Activated naive CD4-positive, alpha-beta T cell treated with anti-CD3 and anti-CD28 coated beads, Interleukin-2, amount 50 U/mL, for 72 hours (primary cell): ENCODE measurements at regions not wholly inside any gene's neighbourhood (a gene's known extent, or its start where the extent isn't known, plus 50 kb on each side); places are given as distances from the start of the nearest gene placed in this dataset.
A peak's percentile ranks its signal among the peaks of the same experiment; 100 is the strongest.

ENCODE experiments used
- ATAC-seq, 2 donors: fragments of 150-1000 bp; cut with Tn5 transposase; 2 replicates each; pipeline ENCODE4 v1.10.0; 2021; ENCODE audit warnings: mild to moderate bottlenecking in 2 of 2, moderate library complexity in 2 of 2
- DNase-seq, 2 donors: peaks; one replicate each; pipeline ENCODE4 v3.0.0; 2021 to 2022; ENCODE audit warnings: low spot score in 2 of 2
- H3K27ac Mint-ChIP-seq, 2 donors: one replicate each; pipeline ENCODE4 v1.8.0; 2022; ENCODE audit warnings: mild to moderate bottlenecking in 2 of 2, mixed read lengths in 2 of 2
- H3K36me3 Mint-ChIP-seq, 2 donors: one replicate each; pipeline ENCODE4 v1.8.0; 2022; ENCODE audit warnings: mixed read lengths in 2 of 2
- H3K9me3 Mint-ChIP-seq, 2 donors: one replicate each; pipeline ENCODE4 v1.8.0; 2022; ENCODE audit warnings: mixed read lengths in 2 of 2

DNA sequence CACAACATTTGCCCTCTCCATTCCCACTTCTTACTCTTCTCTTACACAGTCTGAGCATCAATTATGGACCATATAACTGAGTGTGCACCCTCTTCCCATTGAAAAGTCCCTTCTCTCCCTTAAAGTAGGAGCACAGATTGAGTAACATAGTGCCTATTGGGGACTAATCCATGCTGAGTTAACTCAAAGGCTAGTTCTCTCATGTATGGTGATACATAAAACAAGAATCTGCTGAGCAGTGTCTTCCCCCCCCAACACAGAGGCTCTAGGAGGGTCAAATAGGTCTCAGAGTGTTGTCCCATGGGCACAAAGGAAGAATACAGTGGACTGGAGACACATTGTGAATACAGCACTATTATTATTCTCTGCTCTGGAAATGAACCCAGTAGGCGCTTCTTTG, 274.6 kb upstream of the BOD1L1 start:
- DNase-seq (no peak), ATAC-seq (no peak)
- Mint-ChIP-seq H3K9me3 (no peaks in the 10 kb centered on the region), H3K36me3 (no peaks in the 10 kb centered on the region), H3K27ac (no peak overlapping the region)

DNA sequence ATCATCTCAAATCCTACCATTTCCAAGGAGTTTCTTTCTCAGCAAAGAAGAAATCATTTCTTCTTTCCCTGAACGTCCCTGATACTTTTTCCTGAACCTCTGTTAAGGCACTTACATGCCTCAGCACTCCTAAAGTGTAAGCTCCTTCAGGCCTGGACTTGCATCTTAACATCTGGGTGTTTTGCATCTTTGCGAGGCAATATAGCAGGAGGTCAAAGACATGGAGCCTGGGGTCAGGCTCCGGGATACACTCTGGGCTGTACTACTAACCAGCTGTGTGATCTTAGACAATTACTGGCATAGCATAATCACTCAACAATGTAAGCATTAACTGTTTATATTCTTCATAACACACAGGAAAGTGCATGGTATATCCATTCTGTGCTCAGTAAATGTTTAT, 275.5 kb upstream of the BOD1L1 start:
- H3K27ac Mint-ChIP-seq: no peak overlapping the region
- H3K36me3 Mint-ChIP-seq: no peaks in the 10 kb centered on the region
- ATAC-seq (no peak), DNase-seq (no peak)
- no peaks in the 10 kb centered on the region for H3K9me3 Mint-ChIP-seq

DNA sequence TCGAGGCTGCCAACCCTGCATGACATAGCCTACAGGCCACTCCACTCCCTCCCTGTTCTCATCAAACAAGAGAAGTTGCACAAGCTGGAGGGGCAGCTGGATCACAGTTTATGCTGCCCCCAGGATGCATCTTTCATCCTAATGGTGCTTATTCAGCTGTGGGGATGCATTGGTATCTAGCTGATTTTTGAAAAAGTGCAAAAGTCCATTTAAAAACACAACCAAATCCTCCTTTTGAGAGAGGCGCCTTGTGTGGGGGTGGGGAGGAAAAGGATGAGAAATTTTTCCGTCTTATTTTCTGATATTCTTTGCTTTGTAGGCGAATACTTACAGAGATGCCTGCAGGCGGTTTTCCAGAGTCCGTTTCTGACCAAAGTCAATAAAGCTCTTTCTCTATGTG, 276.4 kb upstream of the BOD1L1 start:
- no peak for DNase-seq
- Mint-ChIP-seq H3K36me3 (no peaks in the 10 kb centered on the region), H3K27ac (no peak overlapping the region), H3K9me3 (no peaks in the 10 kb centered on the region)
- no peak for ATAC-seq

DNA sequence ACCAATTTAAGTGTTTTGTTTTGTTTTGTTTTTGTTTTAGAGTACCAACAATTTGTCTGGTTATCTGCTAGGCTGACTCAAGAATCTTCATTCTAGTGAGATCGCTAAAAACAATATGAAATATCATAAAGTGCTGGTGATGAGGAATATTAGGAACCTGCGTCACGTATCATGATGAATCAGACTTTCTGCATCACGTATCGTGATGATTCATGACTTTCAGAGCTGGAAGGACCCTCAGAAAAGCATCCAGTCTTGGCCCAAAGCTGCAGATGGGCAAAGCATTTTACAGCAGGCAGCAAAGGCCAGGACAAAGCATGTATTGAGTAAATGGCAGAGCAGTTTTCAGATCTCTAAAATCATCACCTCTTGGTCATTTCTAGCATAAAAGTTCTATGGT, 278.0 kb upstream of the BOD1L1 start:
- no peaks in the 10 kb centered on the region for H3K36me3 Mint-ChIP-seq
- no peak overlapping the region for H3K27ac Mint-ChIP-seq
- H3K9me3 Mint-ChIP-seq: no peaks in the 10 kb centered on the region
- ATAC-seq (peak in 1 of 2 donors; percentile 46), DNase-seq (no peak)

- no peak for DNase-seq
- Mint-ChIP-seq H3K27ac (no peak overlapping the region), H3K36me3 (no peaks in the 10 kb centered on the region), H3K9me3 (no peaks in the 10 kb centered on the region)
- peak in 1 of 2 donors; percentile 51 for ATAC-seq
Measured at GRCh38 chr4:13906727-13907126, 279.2 kb upstream of the BOD1L1 start.

DNA sequence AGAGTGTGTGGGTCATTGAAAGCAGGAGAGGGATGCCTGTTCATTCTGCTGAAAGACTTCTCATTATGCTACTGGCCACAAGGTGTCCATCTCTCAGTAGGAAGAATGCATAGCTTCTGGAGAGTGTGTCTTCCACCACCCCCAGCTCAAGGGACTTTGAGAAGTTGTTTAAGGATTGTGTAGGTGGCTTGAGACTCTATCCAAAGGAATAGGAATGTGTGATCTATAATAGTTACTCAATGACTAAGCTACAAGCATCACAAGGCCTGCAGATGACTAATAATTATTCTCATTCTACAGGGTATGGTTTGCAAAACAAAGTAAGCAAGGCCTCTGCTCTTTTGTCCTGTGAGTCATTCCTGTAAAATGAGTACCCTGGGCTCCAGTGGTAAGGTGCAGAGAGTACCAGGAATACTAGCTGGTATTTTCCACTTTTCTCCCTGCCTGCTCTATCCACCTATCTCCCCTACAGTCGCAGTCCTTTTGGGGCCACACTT, 279.8 kb upstream of the BOD1L1 start:
- DNase-seq (no peak), ATAC-seq (peak; percentile 44 to 87)
- H3K27ac Mint-ChIP-seq: no peak overlapping the region
- H3K9me3 Mint-ChIP-seq: no peaks in the 10 kb centered on the region
- no peaks in the 10 kb centered on the region for H3K36me3 Mint-ChIP-seq

- Mint-ChIP-seq H3K27ac (no peak overlapping the region), H3K36me3 (no peaks in the 10 kb centered on the region), H3K9me3 (no peaks in the 10 kb centered on the region)
- no peak for ATAC-seq
- no peak for DNase-seq
Measured at GRCh38 chr4:13908455-13908854, 280.9 kb upstream of the BOD1L1 start.

- no peak for ATAC-seq
- H3K36me3 Mint-ChIP-seq: no peaks in the 10 kb centered on the region
- no peak for DNase-seq
- H3K27ac Mint-ChIP-seq: no peak overlapping the region
- H3K9me3 Mint-ChIP-seq: no peaks in the 10 kb centered on the region
Measured at GRCh38 chr4:13910556-13910955, 283.0 kb upstream of the BOD1L1 start.

DNA sequence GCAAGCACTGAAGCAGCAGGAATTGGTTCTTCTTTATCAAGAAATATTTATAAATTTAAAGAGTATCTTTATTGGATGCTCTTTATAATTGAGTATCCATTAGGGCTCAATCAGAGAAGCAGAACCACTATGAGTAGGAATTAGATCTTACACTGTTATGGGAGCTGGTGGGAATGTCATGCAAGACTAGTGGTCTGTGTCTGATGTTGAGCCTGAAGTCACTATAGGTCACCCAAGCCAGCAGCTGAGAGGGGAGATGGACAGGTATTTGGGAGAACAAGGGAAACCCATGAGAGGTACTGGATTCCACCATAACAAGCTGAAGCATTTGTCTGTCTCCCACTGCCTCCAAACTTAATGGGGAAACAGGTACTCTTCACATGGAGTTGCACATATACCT, 283.7 kb upstream of the BOD1L1 start:
- H3K36me3 Mint-ChIP-seq: no peaks in the 10 kb centered on the region
- ATAC-seq: no peak

GRCh38 chr4:13912436-13912925, 285.0 kb upstream of the BOD1L1 start:
- no peak overlapping the region for H3K27ac Mint-ChIP-seq
- ATAC-seq (no peak), DNase-seq (no peak)
- H3K9me3 Mint-ChIP-seq: no peaks in the 10 kb centered on the region
- no peaks in the 10 kb centered on the region for H3K36me3 Mint-ChIP-seq

More for the DNA sequence above, 283.7 kb upstream of the BOD1L1 start:
- no peak for DNase-seq
- Mint-ChIP-seq H3K27ac (no peak overlapping the region), H3K9me3 (no peaks in the 10 kb centered on the region)

DNA sequence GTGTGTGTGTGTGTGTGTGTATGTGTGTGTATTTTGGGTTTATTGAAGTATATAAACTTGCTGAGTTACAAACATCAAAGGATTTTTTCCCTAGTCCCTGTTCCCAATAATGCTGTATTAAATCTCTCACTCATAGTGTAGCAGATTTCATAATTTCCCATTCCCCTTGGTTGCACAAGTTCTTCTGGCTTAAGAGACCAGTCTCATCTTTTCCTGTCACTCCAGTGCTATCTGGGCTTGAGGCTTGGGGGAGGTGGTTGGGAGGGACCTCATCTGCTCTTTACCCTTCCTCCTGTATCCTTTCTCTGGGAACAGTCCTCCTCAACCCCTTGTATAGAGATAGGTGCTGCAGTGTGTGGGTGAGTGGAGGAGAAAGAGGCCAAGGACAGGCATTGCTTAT, 285.4 kb upstream of the BOD1L1 start:
- H3K9me3 Mint-ChIP-seq: no peaks in the 10 kb centered on the region
- no peak overlapping the region for H3K27ac Mint-ChIP-seq
- no peak for DNase-seq
- no peaks in the 10 kb centered on the region for H3K36me3 Mint-ChIP-seq
- no peak for ATAC-seq

GRCh38 chr4:13917015-13917414, 289.5 kb upstream of the BOD1L1 start:
- no peak for ATAC-seq
- Mint-ChIP-seq H3K36me3 (no peaks in the 10 kb centered on the region), H3K9me3 (no peaks in the 10 kb centered on the region), H3K27ac (no peak overlapping the region)
- DNase-seq: no peak

DNA sequence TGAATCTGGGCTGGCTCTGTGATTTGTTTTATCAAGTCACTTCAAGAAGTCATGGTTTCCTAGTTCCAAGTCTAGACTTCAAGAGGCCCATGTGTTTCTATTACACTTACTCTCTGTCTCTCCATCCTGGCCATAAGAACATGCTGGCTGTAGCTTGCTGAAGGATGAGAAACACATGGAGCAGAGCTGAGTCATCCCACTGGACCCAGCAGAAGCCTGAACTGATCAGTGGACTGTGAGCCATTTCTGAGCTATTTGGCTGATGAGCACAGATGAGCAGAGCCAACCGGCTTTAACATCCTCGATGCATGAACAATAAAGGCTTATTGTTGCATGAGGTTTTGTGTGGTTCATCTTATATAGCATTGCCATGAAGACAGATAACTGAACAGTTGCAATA, 290.6 kb upstream of the BOD1L1 start:
- H3K36me3 Mint-ChIP-seq: no peaks in the 10 kb centered on the region
- ATAC-seq (no peak), DNase-seq (no peak)
- no peaks in the 10 kb centered on the region for H3K9me3 Mint-ChIP-seq
- no peak overlapping the region for H3K27ac Mint-ChIP-seq

GRCh38 chr4:13918991-13919441, 291.5 kb upstream of the BOD1L1 start:
- no peaks in the 10 kb centered on the region for H3K36me3 Mint-ChIP-seq
- H3K9me3 Mint-ChIP-seq: no peaks in the 10 kb centered on the region
- no peak for ATAC-seq
- no peak overlapping the region for H3K27ac Mint-ChIP-seq
- DNase-seq: no peak

DNA sequence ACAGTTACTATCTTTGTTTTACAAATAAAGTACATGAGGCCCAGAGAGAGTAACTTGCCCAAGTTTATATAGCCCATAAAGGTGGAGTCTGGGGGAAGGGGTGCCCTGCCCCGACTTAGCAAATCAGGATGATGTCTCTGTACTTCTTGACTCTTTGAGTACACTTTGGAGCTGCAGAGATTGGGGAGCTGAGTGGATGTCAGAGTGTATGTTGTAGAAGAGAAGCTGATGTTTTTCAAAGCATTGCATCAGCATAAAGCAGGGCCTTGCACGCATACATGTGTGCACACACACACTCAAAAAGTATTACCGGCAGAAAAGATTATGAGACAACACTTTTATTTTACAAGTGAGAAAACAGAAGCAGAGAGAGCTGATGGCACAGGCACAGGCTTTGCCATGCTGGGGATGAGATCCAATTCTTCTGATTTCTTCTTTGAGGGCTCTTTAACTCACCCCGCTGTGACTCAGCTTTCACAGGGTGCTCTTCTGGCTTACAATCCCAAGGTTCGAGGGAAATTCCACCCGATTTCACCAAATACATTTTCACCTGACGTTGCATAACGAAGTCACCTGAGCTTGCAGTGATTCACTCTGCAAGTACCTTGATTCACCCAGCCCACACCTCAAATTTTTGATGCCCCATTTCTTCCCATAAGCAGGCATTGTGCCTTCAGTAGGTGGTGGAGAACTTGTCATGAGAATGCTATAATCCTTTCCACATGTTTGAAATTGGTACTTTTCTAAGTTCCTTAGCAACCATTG, 292.8 kb upstream of the BOD1L1 start:
- DNase-seq (no peak), ATAC-seq (no peak)
- Mint-ChIP-seq H3K36me3 (no peaks in the 10 kb centered on the region), H3K9me3 (peaks cover 5 to 8% of the 10 kb centered on the region in 2 donors), H3K27ac (no peak overlapping the region)

GRCh38 chr4:13920901-13921300, 293.4 kb upstream of the BOD1L1 start:
- ATAC-seq: no peak
- H3K36me3 Mint-ChIP-seq: no peaks in the 10 kb centered on the region
- no peak overlapping the region for H3K27ac Mint-ChIP-seq
- DNase-seq: no peak
- peaks cover 5 to 8% of the 10 kb centered on the region in 2 donors for H3K9me3 Mint-ChIP-seq

DNA sequence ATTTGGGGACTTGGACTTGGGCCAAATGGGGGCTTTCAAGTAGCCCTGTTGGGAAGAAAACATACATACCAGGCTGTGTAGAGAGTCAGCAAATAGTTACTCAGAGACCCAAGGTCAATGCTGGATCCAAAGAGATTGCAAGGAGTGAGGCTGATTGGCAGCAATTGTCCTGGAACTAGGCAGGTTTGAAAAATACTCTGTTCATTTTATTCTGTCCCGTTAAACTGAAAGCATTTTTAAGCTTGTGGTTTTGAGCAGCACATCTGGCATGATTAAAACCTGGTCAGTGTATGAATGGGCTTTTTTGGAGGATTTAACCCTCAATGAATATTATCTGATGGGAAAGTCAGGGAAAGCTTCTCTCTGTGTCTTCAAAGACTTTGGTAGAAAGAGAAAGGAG, 294.3 kb upstream of the BOD1L1 start:
- no peaks in the 10 kb centered on the region for H3K36me3 Mint-ChIP-seq
- H3K27ac Mint-ChIP-seq: peak overlapping the region in 1 of 2 donors; percentile 67
- DNase-seq (no peak), ATAC-seq (no peak)
- H3K9me3 Mint-ChIP-seq: peaks cover 5 to 8% of the 10 kb centered on the region in 2 donors

DNA sequence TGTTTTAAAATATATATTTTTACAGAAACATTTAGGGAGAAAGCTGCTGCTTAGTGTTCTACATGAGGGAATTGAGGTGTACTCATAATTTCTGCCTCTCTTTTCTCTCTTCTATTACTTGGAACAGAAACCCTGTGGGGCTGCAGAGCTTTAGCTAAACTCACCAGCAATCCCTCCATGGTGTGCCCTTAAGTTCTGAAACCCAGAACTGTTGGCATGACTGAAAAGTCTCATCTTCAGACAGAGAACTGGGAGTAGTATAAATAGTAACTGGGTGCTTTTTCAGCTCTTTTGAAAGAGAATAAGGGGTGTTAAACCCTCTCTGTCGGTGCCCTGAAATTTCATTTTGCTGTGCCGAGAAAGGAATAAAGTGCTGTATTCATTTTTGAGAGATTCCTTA, 294.9 kb upstream of the BOD1L1 start:
- no peaks in the 10 kb centered on the region for H3K36me3 Mint-ChIP-seq
- H3K9me3 Mint-ChIP-seq: peaks cover 5 to 8% of the 10 kb centered on the region in 2 donors
- ATAC-seq: no peak
- H3K27ac Mint-ChIP-seq: no peak overlapping the region
- no peak for DNase-seq
